Neural cell (in vitro differentiated cells): ENCODE measurements at regions not wholly inside any gene's neighbourhood (a gene's known extent, or its start where the extent isn't known, plus 50 kb on each side); places are given as distances from the start of the nearest gene placed in this dataset.

Experiments
- small RNA-seq, 3 experiments: library from RNA; depleted of rRNA; stranded (forward); fragments of <200 nt; gene quantifications; one replicate each; pipeline ENCODE3, GENCODE V24; 2012

Small RNA genes in the stretch of these regions (small RNA-seq; reads per million reads assigned to genes)
- 0 reads per million in 3 experiments for gene AL357137.1
